Right lobe of liver (tissue), 6 donors: ENCODE measurements at regions not wholly inside any gene's neighbourhood (a gene's known extent, or its start where the extent isn't known, plus 50 kb on each side); places are given as distances from the start of the nearest gene placed in this dataset.

Experiments used
- ATAC-seq, 4 donors: fragments of 200-7000 bp; cut with Tn5 transposase; one replicate each; pipeline ENCODE4 v1.9.1; 2020; ENCODE audit warnings: mild to moderate bottlenecking in 4 of 4, moderate library complexity in 4 of 4
- DNase-seq, 3 donors: peaks; one replicate each; pipeline ENCODE4 v3.0.0-alpha.2; 2020
- H3K27ac ChIP-seq, 3 donors: fragments of 200-600 bp; one replicate each; pipeline ENCODE4 v1.8.0; 2022
- H3K27me3 ChIP-seq, 2 donors: fragments of 200-600 bp; one replicate each; pipeline ENCODE4 v1.8.0; 2022
- H3K36me3 ChIP-seq, 4 donors: fragments of 200-600 bp; sonication (generic) in 1 of 4; one replicate each; pipeline versions ENCODE4 v1.5.1 to v1.8.0; 2017 to 2022; ENCODE audit warnings: control low read depth in 1 of 4
- H3K4me1 ChIP-seq, 4 donors: fragments of 200-600 bp; sonication (generic) in 1 of 4; one replicate each; pipeline versions ENCODE4 v1.5.1 to v1.8.0; 2017 to 2022; ENCODE audit warnings: control low read depth in 1 of 4
- H3K4me3 ChIP-seq, 3 donors: fragments of 200-600 bp; one replicate each; pipeline ENCODE4 v1.8.0; 2022
- H3K9me3 ChIP-seq, 4 donors: fragments of 200-600 bp; sonication (generic) in 1 of 4; one replicate each; pipeline versions ENCODE4 v1.5.1 to v1.8.0; 2017 to 2022; ENCODE audit warnings: control low read depth in 1 of 4
- CTCF ChIP-seq, 4 donors: fragments of 200-600 bp in 3 of 4; fragments of 450-650 bp in 1 of 4; IDR thresholded peaks; one replicate each; pipeline versions ENCODE4 v1.5.1 to v1.8.0; 2016 to 2022; ENCODE audit warnings: antibody characterized with exemption in 4 of 4, mild to moderate bottlenecking in 2 of 4
- POLR2A ChIP-seq: fragments of 450-650 bp; IDR thresholded peaks from one replicate; pipeline ENCODE4 v1.6.1; 2017; ENCODE audit warnings: antibody characterized with exemption, mild to moderate bottlenecking
- WGBS: methylation state at CpG from one replicate; pipeline ENCODE4 v1.1.6; 2018; ENCODE audit warnings: low coverage, low lambda C conversion rate; ENCODE audit not compliant: insufficient coverage; ENCODE audit errors: missing lambda C conversion rate; 5-methylcytosine and 5-hydroxymethylcytosine counted together
- intact Hi-C, 2 donors: fragments of 100-400 bp; cut with DNase I; formaldehyde crosslinking; loops; one replicate each; pipeline versions ENCODE4 v1.11.2 to v1.14.1; 2022
- donor health status: DM: no; HTN: yes; CAD: no.
- donor health status: DM: no; HTN: no; CAD: no.
- donor health status: DM: no; HTN: no; CAD: no.
- donor health status: DM: no; HTN: yes; CAD: no.
- donor health status: DM: no; HTN: yes; CAD: no.

GRCh38 chr3:20751296-20751695, 565.3 kb upstream of the SGO1 start:
- Histone ChIP-seq H3K4me1 (no peaks in the 10 kb centered on the region), H3K36me3 (no peaks in the 10 kb centered on the region), H3K4me3 (no peak overlapping the region), H3K27me3 (no peaks in the 10 kb centered on the region), H3K27ac (no peak overlapping the region), H3K9me3 (no peaks in the 10 kb centered on the region)
- intact Hi-C loops: no loop called here
- ATAC-seq (no peak), DNase-seq (no peak)
- no peak for TF ChIP-seq POLR2A
- TF ChIP-seq CTCF (IDR thresholded peaks at IDR 0.05): no peak
- 59% methylated on average over 4 of the region's 4 CpGs for WGBS

GRCh38 chr3:20747741-20748140, 561.7 kb upstream of the SGO1 start:
- no peaks in the 10 kb centered on the region for H3K36me3 ChIP-seq
- intact Hi-C loops: no loop called here
- no peaks in the 10 kb centered on the region for H3K4me1 ChIP-seq
- H3K4me3 ChIP-seq: no peak overlapping the region
- DNase-seq (no peak), ATAC-seq (no peak)
- TF ChIP-seq CTCF (IDR thresholded peaks at IDR 0.05) (no peak), POLR2A (no peak)
- H3K27ac ChIP-seq: no peak overlapping the region
- no peaks in the 10 kb centered on the region for H3K9me3 ChIP-seq
- no peaks in the 10 kb centered on the region for H3K27me3 ChIP-seq
- 18% methylated on average over 1 of the region's 1 CpG for WGBS

- no peak overlapping the region for H3K4me3 ChIP-seq
- H3K4me1 ChIP-seq: no peaks in the 10 kb centered on the region
- 12% methylated on average over 1 of the region's 1 CpG for WGBS
- DNase-seq (no peak), ATAC-seq (no peak)
- H3K27ac ChIP-seq: no peak overlapping the region
- no peak for TF ChIP-seq POLR2A
- TF ChIP-seq CTCF (IDR thresholded peaks at IDR 0.05): no peak
- H3K9me3 ChIP-seq: no peaks in the 10 kb centered on the region
- H3K27me3 ChIP-seq: no peaks in the 10 kb centered on the region
- H3K36me3 ChIP-seq: no peaks in the 10 kb centered on the region
- intact Hi-C loops: no loop called here
Measured at GRCh38 chr3:20743553-20744321, 557.7 kb upstream of the SGO1 start.

GRCh38 chr3:20742903-20743552, 557.0 kb upstream of the SGO1 start:
- no peaks in the 10 kb centered on the region for H3K27me3 ChIP-seq

More at GRCh38 chr3:20742903-20743552, 557.0 kb upstream of the SGO1 start:
- DNase-seq (no peak), ATAC-seq (no peak)
- Histone ChIP-seq H3K9me3 (no peaks in the 10 kb centered on the region), H3K4me1 (no peaks in the 10 kb centered on the region), H3K4me3 (no peak overlapping the region), H3K27ac (no peak overlapping the region), H3K36me3 (no peaks in the 10 kb centered on the region)
- intact Hi-C loops: no loop called here
- WGBS: 46% methylated on average over 2 of the region's 2 CpGs
- TF ChIP-seq POLR2A (no peak), CTCF (IDR thresholded peaks at IDR 0.05) (no peak)
